ENCODE measurements at regions not wholly inside any gene's neighbourhood (a gene's known extent, or its start where the extent isn't known, plus 50 kb on each side); places are given as distances from the start of the nearest gene placed in this dataset.

DNA sequence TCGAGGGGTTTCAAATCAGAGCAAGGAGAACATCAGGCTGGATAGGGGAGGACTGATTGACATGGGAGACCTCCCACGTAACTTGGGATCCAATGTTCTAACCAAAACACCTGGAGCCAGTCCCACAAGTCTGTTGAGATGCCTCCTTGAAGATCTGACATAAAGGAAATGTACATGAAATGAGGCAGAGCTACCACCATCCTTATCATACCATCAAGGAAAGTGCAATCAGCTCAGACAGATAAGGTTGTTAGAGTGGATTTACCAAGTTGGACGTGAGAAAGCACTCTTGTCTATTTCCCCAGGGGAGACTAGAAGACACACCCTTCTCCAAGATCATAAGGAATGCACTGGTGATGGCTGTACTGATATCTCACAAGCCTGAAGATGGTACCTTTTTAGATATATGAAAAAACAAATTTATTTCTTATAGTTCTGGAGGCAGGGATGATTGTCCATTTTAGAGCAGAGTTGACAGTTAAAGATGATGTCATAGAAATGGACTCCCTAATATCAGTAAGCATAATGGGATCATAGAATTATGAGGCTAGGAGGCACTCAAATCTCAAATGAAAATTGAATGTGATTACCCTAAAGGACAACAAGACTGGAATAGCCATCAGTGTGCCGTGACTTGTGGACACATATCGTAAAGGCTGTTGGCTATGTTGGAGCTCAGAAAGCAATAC, 129.1 kb upstream of the RAB4A start:
- no peaks in the 10 kb centered on the region for H3K9me3 Mint-ChIP-seq
- no peak overlapping the region for H3K4me3 Mint-ChIP-seq
- intact Hi-C loops (cut with micrococcal nuclease) = no loop called here
- no peaks in the 10 kb centered on the region for H3K9me3 ChIP-seq (ENCODE audit: control insufficient read depth, insufficient read depth, low read length)
- no peak overlapping the region for H3K27ac Mint-ChIP-seq
- TF ChIP-seq, protein P1, sequence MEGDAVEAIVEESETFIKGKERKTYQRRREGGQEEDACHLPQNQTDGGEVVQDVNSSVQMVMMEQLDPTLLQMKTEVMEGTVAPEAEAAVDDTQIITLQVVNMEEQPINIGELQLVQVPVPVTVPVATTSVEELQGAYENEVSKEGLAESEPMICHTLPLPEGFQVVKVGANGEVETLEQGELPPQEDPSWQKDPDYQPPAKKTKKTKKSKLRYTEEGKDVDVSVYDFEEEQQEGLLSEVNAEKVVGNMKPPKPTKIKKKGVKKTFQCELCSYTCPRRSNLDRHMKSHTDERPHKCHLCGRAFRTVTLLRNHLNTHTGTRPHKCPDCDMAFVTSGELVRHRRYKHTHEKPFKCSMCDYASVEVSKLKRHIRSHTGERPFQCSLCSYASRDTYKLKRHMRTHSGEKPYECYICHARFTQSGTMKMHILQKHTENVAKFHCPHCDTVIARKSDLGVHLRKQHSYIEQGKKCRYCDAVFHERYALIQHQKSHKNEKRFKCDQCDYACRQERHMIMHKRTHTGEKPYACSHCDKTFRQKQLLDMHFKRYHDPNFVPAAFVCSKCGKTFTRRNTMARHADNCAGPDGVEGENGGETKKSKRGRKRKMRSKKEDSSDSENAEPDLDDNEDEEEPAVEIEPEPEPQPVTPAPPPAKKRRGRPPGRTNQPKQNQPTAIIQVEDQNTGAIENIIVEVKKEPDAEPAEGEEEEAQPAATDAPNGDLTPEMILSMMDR (IDR thresholded peaks at IDR 0.05) = no peak
- 94% methylated on average over 5 of the region's 5 CpGs for WGBS (ENCODE audit: insufficient coverage)
- H3K36me3 Mint-ChIP-seq = no peaks in the 10 kb centered on the region
- no peak overlapping the region for H3K4me3 ChIP-seq (ENCODE audit: low read length)
- H3K27ac ChIP-seq (ENCODE audit: low read length) = no peak overlapping the region
- no peak for DNase-seq
- ATAC-seq = no peak
- H3K36me3 ChIP-seq (ENCODE audit: control insufficient read depth, insufficient read depth, low read length) = no peaks in the 10 kb centered on the region
- peaks cover 14% of the 10 kb centered on the region for H3K27me3 ChIP-seq (ENCODE audit: control insufficient read depth, insufficient read depth, low read length)
- H3K4me1 ChIP-seq (ENCODE audit: control insufficient read depth, insufficient read depth, low read length) = peaks cover under 1% of the 10 kb centered on the region
- H3K27me3 Mint-ChIP-seq (ENCODE audit: low read depth in 2 of 2) = peaks cover 15 to 27% of the 10 kb centered on the region in 2 donors
- H3K4me1 Mint-ChIP-seq = peaks cover 0 to under 1% of the 10 kb centered on the region in 2 donors

DNA sequence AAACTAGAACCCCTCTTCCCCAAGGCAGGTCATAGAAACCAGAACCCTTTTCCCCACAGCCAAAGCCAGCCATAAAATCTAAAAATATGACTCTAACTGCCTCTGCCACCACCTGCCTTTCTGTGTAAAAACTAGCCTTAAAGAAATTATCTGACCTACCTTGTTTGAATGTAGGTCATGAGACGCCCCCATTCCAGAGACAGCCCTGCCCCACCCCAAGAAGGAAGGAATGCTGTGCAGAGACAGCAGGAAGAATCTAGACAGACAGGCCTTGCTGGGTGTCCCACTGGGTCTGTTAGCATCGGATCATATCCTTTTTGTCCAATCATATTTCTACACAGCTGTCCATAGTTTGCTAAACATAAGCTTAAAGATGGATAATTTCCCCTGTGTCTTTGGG, 128.4 kb upstream of the RAB4A start:
- intact Hi-C loops (cut with micrococcal nuclease) = no loop called here
- Histone ChIP-seq H3K4me3 (ENCODE audit: low read length) (no peak overlapping the region), H3K9me3 (ENCODE audit: control insufficient read depth, insufficient read depth, low read length) (no peaks in the 10 kb centered on the region), H3K4me1 (ENCODE audit: control insufficient read depth, insufficient read depth, low read length) (peaks cover 7% of the 10 kb centered on the region), H3K27me3 (ENCODE audit: control insufficient read depth, insufficient read depth, low read length) (peaks cover 20% of the 10 kb centered on the region), H3K36me3 (ENCODE audit: control insufficient read depth, insufficient read depth, low read length) (no peaks in the 10 kb centered on the region), H3K27ac (ENCODE audit: low read length) (no peak overlapping the region)
- DNase-seq (no peak), ATAC-seq (no peak)
- Mint-ChIP-seq H3K4me1 (peaks cover 0 to 6% of the 10 kb centered on the region in 2 donors), H3K27ac (no peak overlapping the region), H3K4me3 (no peak overlapping the region), H3K27me3 (ENCODE audit: low read depth in 2 of 2) (peaks cover 21 to 33% of the 10 kb centered on the region in 2 donors), H3K9me3 (no peaks in the 10 kb centered on the region), H3K36me3 (no peaks in the 10 kb centered on the region)
- TF ChIP-seq, protein P1 (IDR thresholded peaks at IDR 0.05) = no peak
- 87% methylated on average over 2 of the region's 2 CpGs for WGBS (ENCODE audit: insufficient coverage)

DNA sequence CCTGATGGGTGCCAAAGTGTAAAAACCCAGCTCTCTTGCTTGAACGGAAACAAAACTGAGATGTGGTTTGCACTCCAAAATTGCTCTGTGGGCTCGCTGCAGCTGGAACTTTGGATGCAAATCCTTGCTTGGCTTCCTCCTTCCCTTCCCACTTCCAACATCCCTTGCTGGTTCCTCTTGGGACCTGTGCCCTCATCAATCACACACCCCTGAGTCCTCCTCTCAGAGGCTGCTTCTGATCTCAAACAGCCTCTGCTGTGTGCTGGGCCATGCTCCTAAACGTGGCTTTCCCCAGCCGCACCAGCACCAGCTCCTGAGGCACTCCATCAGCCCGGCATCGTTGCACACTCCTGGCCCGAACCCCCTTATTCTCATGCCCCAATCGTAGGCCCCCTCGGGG, 124.3 kb upstream of the RAB4A start:
- no peaks in the 10 kb centered on the region for H3K9me3 Mint-ChIP-seq
- DNase-seq = no peak
- no peak for ATAC-seq
- H3K4me1 Mint-ChIP-seq = peaks cover 0 to 12% of the 10 kb centered on the region in 2 donors
- no peaks in the 10 kb centered on the region for H3K36me3 Mint-ChIP-seq
- peaks cover 27% of the 10 kb centered on the region for H3K27me3 ChIP-seq (ENCODE audit: control insufficient read depth, insufficient read depth, low read length)
- H3K4me1 ChIP-seq (ENCODE audit: control insufficient read depth, insufficient read depth, low read length) = peaks cover 20% of the 10 kb centered on the region
- WGBS (ENCODE audit: insufficient coverage) = 63% methylated on average over 9 of the region's 9 CpGs
- H3K4me3 ChIP-seq (ENCODE audit: low read length) = no peak overlapping the region
- H3K27ac Mint-ChIP-seq = no peak overlapping the region
- intact Hi-C loops (cut with micrococcal nuclease) = no loop called here
- H3K27ac ChIP-seq (ENCODE audit: low read length) = no peak overlapping the region
- H3K27me3 Mint-ChIP-seq (ENCODE audit: low read depth in 2 of 2) = peaks cover 27 to 39% of the 10 kb centered on the region in 2 donors
- no peaks in the 10 kb centered on the region for H3K9me3 ChIP-seq (ENCODE audit: control insufficient read depth, insufficient read depth, low read length)
- H3K36me3 ChIP-seq (ENCODE audit: control insufficient read depth, insufficient read depth, low read length) = no peaks in the 10 kb centered on the region
- H3K4me3 Mint-ChIP-seq = no peak overlapping the region
- TF ChIP-seq, protein P1 (IDR thresholded peaks at IDR 0.05) = no peak

DNA sequence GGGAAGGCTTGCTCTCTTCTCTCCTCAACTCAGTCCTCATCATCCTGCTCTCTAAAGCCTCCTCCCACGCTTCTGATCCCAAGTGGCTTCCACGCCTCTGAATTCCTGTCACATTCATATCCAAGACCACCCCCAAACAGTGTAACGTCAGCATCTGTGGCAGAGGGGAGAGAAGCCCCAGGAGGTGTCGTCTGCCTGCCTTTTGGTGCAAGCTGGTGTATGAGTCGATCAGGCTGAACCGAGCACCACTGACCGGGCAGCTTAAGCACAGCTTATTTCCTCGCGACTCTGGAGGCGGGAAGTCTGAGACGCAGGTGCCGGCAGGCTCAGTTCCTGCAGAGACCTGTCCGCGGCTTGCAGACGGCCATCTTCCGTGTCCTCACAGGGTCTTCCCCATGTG, 123.8 kb upstream of the RAB4A start:
- DNase-seq (no peak), ATAC-seq (no peak)
- Mint-ChIP-seq H3K4me3 (no peak overlapping the region), H3K27ac (no peak overlapping the region), H3K27me3 (ENCODE audit: low read depth in 2 of 2) (peaks cover 27 to 39% of the 10 kb centered on the region in 2 donors), H3K36me3 (no peaks in the 10 kb centered on the region), H3K9me3 (no peaks in the 10 kb centered on the region), H3K4me1 (peaks cover 0 to 12% of the 10 kb centered on the region in 2 donors)
- 39% methylated on average over 16 of the region's 16 CpGs for WGBS (ENCODE audit: insufficient coverage)
- Histone ChIP-seq H3K27me3 (ENCODE audit: control insufficient read depth, insufficient read depth, low read length) (peaks cover 27% of the 10 kb centered on the region), H3K4me3 (ENCODE audit: low read length) (no peak overlapping the region), H3K27ac (ENCODE audit: low read length) (no peak overlapping the region), H3K9me3 (ENCODE audit: control insufficient read depth, insufficient read depth, low read length) (no peaks in the 10 kb centered on the region), H3K4me1 (ENCODE audit: control insufficient read depth, insufficient read depth, low read length) (peaks cover 20% of the 10 kb centered on the region), H3K36me3 (ENCODE audit: control insufficient read depth, insufficient read depth, low read length) (no peaks in the 10 kb centered on the region)
- intact Hi-C loops (cut with micrococcal nuclease) = no loop called here
- TF ChIP-seq, protein P1 (IDR thresholded peaks at IDR 0.05) = no peak
